C4-2B (cell line): ENCODE measurements at regions not wholly inside any gene's neighbourhood (a gene's known extent, or its start where the extent isn't known, plus 50 kb on each side); places are given as distances from the start of the nearest gene placed in this dataset.

Experiments used
- ZFX ChIP-seq: fragments of 450-650 bp; IDR thresholded peaks from 2 replicates; pipeline ENCODE4 v1.6.1; 2017
- TF ChIP-seq, protein P1 (sequence below): fragments of 450-650 bp; conservative IDR thresholded peaks from 2 replicates; pipeline ENCODE4 v1.5.1; 2017; ENCODE audit warnings: mild to moderate bottlenecking

DNA sequence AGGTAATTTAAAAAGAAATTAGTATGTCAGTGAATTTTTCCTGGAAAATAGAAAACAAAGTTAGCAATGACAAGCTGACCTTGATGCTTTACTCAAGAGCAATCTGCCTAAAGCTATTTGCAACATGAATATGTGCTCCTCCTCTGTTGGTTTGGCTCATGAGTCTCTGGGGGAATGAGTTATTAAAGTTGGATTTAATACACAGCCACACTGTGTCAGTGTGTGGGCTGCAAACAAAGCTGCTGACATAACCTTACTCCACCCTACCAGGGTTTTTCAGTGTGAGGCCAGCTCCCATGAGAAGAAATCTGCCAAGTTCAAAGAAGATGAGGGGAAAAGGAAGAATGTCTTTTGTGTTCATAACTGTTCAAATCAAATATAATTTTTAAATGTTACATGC lies 280.5 kb downstream of the TLL1 start:
- TF ChIP-seq, protein P1, sequence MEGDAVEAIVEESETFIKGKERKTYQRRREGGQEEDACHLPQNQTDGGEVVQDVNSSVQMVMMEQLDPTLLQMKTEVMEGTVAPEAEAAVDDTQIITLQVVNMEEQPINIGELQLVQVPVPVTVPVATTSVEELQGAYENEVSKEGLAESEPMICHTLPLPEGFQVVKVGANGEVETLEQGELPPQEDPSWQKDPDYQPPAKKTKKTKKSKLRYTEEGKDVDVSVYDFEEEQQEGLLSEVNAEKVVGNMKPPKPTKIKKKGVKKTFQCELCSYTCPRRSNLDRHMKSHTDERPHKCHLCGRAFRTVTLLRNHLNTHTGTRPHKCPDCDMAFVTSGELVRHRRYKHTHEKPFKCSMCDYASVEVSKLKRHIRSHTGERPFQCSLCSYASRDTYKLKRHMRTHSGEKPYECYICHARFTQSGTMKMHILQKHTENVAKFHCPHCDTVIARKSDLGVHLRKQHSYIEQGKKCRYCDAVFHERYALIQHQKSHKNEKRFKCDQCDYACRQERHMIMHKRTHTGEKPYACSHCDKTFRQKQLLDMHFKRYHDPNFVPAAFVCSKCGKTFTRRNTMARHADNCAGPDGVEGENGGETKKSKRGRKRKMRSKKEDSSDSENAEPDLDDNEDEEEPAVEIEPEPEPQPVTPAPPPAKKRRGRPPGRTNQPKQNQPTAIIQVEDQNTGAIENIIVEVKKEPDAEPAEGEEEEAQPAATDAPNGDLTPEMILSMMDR = no peak
- TF ChIP-seq ZFX = no peak
